ENCODE measurements at regions not wholly inside any gene's neighbourhood (a gene's known extent, or its start where the extent isn't known, plus 50 kb on each side); places are given as distances from the start of the nearest gene placed in this dataset.
"Not testable (repeated sequence)": the region's sequence is repeated elsewhere in the genome, so short reads cannot be mapped to it uniquely, and the experiment has no call there.

DNA sequence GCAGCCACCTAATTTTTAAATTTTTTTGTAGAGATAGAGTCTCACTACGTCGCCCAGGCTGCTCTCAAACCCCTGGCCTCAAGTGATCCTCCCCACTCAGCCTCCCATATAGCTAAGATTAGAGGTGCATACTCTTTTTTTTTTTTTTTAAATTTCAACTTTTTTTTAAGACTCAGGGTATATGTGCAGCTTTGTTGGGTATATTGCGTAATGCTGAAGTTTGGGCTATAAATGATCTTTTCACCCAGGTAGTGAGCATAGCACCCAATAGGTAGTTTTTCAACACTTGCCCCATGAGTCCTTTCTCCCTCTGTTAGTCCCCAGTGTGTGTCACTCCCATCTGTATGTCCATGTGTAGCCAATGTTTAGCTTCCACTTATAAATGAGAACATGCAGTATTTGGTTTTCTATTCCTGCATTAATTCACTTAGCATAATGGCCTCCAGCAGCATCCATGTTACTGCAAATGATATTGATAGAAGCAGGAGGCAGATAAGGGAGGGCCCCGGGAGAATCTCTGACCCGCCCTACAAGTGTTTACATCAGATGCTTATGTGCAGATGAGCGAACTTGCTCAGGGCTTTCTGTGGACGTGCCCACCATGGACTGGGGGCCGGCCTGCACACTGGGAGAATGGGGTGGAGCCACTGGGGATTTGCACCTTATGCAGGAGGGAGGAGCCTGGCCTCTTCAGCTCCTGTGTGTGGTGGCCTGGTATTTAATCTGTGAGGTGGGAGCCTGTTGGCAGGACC is 110.3 kb upstream of the ZKSCAN2 start:
- ChIA-PET POLR2A (no interaction called here), CTCF (no interaction called here)
- no peak overlapping the region for H3K4me3 ChIP-seq (ENCODE audit: low read depth, low read length)
- H3K27me3 ChIP-seq (ENCODE audit: control insufficient read depth, insufficient read depth, low read length), result no peaks in the 10 kb centered on the region
- peaks cover 11% of the 10 kb centered on the region for H3K9me3 ChIP-seq (ENCODE audit: control insufficient read depth, insufficient read depth, low read length)
- TF ChIP-seq, protein P1, sequence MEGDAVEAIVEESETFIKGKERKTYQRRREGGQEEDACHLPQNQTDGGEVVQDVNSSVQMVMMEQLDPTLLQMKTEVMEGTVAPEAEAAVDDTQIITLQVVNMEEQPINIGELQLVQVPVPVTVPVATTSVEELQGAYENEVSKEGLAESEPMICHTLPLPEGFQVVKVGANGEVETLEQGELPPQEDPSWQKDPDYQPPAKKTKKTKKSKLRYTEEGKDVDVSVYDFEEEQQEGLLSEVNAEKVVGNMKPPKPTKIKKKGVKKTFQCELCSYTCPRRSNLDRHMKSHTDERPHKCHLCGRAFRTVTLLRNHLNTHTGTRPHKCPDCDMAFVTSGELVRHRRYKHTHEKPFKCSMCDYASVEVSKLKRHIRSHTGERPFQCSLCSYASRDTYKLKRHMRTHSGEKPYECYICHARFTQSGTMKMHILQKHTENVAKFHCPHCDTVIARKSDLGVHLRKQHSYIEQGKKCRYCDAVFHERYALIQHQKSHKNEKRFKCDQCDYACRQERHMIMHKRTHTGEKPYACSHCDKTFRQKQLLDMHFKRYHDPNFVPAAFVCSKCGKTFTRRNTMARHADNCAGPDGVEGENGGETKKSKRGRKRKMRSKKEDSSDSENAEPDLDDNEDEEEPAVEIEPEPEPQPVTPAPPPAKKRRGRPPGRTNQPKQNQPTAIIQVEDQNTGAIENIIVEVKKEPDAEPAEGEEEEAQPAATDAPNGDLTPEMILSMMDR (IDR thresholded peaks at IDR 0.05; ENCODE audit: low read depth, low read length), result no peak
- H3K27ac ChIP-seq (ENCODE audit: low read depth, low read length), result no peak overlapping the region
- no peak for DNase-seq (ENCODE audit: low read depth, low spot score)

DNA sequence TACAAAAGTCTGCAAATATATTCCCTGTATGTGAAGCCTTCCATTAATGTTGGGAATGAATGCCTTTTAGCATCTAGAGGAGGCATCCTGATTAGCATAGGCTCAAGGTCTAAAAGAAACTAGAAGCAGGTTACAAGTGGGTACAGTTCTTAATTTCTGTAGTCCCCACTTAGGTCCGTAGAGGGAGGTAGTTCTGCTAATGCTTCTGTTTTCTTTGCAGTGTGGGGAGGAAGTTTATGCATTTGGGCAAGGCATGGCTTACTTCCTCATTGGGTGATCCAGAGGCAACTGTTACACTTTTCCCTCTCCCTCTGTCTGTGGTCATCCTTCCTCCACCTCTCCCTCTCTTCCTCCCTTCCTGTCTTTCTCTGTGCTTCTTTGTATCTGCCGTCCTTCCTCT is 108.4 kb upstream of the ZKSCAN2 start:
- ChIA-PET POLR2A (no interaction called here), CTCF (no interaction called here)
- no peak for DNase-seq (ENCODE audit: low read depth, low spot score)
- TF ChIP-seq, protein P1 (IDR thresholded peaks at IDR 0.05; ENCODE audit: low read depth, low read length), result no peak
- no peak overlapping the region for H3K27ac ChIP-seq (ENCODE audit: low read depth, low read length)
- no peaks in the 10 kb centered on the region for H3K27me3 ChIP-seq (ENCODE audit: control insufficient read depth, insufficient read depth, low read length)
- H3K4me3 ChIP-seq (ENCODE audit: low read depth, low read length), result no peak overlapping the region
- H3K9me3 ChIP-seq (ENCODE audit: control insufficient read depth, insufficient read depth, low read length), result peaks cover 11% of the 10 kb centered on the region

DNA sequence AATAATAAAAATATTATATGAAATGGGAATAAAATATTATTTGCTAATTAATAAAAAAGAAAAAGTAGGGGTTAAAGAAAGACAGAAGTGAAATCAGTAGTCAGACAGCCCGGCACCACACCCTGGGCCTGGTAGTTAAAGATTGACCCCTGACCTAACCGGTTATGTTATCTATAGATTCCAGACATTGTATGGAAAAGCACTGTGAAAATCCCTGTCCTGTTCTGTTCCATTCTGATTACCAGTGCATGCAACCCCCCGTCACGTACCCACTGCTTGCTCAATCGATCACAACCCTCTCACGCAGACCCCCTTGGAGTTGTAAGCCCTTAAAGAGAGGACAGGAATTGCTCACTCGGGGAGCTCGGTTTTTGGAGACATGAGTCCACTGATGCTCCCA is 101.9 kb upstream of the ZKSCAN2 start:
- H3K4me3 ChIP-seq (ENCODE audit: low read depth, low read length); CTCF ChIA-PET; H3K27ac ChIP-seq (ENCODE audit: low read depth, low read length); POLR2A ChIA-PET; H3K27me3 ChIP-seq (ENCODE audit: control insufficient read depth, insufficient read depth, low read length); DNase-seq (ENCODE audit: low read depth, low spot score): not testable (repeated sequence)
- peaks cover 16% of the 10 kb centered on the region; the same call in 1 of the 2 replicates for H3K9me3 ChIP-seq (ENCODE audit: control insufficient read depth, insufficient read depth, low read length)

DNA sequence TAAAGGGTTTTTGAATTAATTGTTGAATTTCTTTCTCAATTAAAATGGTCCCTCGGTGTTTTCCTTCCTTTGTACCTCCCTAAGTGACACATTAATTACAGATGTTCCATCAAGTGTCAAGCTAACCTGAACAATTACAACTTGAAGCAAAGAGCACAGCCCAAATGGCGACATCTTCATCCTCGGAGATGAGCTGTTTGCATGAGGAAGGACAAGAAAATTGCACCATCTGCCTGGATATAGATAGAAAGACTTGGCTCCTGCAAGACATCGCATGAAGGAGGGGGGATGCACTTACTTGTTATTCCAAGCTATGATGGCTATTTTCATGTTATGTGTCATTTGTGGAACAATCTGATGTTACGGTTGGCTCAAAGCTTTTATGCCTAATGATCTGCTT is 86.4 kb upstream of the ZKSCAN2 start:
- POLR2A ChIA-PET, result no interaction called here
- DNase-seq (ENCODE audit: low read depth, low spot score), result no peak
- Histone ChIP-seq H3K4me3 (ENCODE audit: low read depth, low read length) (no peak overlapping the region), H3K9me3 (ENCODE audit: control insufficient read depth, insufficient read depth, low read length) (no peaks in the 10 kb centered on the region; the same call in 1 of the 2 replicates), H3K27ac (ENCODE audit: low read depth, low read length) (no peak overlapping the region), H3K27me3 (ENCODE audit: control insufficient read depth, insufficient read depth, low read length) (no peaks in the 10 kb centered on the region)
- CTCF ChIA-PET, result no interaction called here
- TF ChIP-seq, protein P1 (IDR thresholded peaks at IDR 0.05; ENCODE audit: low read depth, low read length), result no peak

DNA sequence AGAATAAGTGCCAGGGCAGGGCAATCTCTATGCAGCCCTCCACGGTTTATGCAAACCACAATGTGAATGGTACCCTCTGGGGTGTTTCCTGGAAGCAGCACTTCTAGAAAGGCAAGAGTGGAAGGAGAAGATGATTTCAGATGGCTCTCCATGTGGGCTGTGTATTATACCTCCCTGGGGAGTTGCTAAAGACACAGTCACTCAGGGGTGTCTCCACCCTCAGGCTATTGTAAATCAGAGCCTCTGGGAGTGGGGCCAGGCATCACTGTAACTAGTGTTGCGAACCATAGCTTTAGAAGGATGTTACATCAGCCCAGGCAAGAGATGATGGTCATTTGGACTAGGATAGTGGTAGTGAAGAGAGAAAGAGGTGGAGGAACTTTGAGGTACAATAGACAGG is 83.3 kb upstream of the ZKSCAN2 start:
- no peak for DNase-seq (ENCODE audit: low read depth, low spot score)
- ChIA-PET POLR2A (no interaction called here), CTCF (no interaction called here)
- no peak overlapping the region for H3K27ac ChIP-seq (ENCODE audit: low read depth, low read length)
- peaks cover 4% of the 10 kb centered on the region for H3K9me3 ChIP-seq (ENCODE audit: control insufficient read depth, insufficient read depth, low read length)
- H3K4me3 ChIP-seq (ENCODE audit: low read depth, low read length), result no peak overlapping the region
- H3K27me3 ChIP-seq (ENCODE audit: control insufficient read depth, insufficient read depth, low read length), result no peaks in the 10 kb centered on the region
- TF ChIP-seq, protein P1 (IDR thresholded peaks at IDR 0.05; ENCODE audit: low read depth, low read length), result no peak

Measured in AG04450 (cell line).